ENCODE measurements at regions not wholly inside any gene's neighbourhood (a gene's known extent, or its start where the extent isn't known, plus 50 kb on each side); places are given as distances from the start of the nearest gene placed in this dataset.
"Not testable (repeated sequence)": the region's sequence is repeated elsewhere in the genome, so short reads cannot be mapped to it uniquely, and the experiment has no call there.

DNA sequence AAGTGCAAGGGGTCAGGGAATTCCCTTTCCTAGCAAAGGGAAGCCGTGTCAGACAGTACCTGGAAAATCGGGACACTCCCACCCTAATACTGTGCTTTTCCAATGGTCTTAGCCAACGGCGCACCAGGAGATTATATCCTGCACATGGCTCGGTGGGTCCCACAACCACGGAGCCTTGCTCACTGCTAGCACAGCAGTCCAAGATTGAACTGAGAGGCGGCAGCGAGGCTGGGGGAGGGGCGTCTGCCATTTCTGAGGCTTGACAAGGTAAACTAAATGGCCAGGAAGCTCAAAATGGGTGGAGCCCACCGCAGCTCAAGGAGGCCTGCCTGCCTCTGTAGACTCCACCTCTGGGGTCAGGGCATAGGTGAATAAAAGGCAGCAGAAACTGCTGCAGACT lies 76.5 kb upstream of the LINC00632 start:
- DNase-seq = not testable (repeated sequence)

DNA sequence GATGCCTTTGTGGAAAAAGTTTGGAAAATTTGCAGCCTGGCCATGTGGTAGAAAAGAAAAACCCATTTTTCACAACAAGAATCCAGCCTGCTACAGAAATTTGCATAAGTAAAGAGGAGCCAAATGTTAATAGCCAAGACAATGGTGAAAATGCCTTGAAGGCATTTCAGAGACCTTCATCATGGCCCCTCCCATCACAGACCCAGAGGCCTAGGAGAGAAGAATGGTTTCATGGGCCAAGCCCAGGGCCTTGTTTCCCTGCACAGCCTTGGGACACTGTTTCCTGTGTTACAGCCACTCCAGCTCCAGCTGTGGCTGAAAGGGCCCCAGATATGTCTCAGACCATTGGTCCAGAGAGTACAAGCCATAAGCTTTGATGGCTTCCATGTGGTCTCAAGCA lies 101.4 kb upstream of the LINC00632 start:
- DNase-seq = no peak

DNA sequence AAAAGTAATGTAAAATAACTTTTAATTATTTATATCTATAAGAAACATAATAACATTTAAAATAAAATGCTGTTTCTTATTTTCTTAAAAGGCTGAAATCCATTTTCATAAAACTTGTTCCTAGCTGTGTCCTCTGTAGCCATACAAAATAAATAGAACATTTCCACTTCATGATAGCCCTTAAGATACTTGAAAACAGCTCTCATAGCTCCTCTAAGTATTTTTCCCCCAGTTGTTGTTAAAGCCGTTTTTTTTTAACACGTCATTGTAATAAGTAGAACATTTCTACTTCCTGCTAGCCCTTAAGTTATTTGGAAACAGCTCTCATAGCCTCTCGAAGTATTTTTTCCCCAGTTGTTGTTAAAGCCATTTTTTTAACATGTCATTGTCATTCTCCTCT lies 97.3 kb upstream of the SOX3 start:
- no peak for DNase-seq

- no peak for DNase-seq
Observed at GRCh38 chrX:140599851-140600250, 95.0 kb upstream of the SOX3 start.

GRCh38 chrX:140589657-140590056 lies 84.8 kb upstream of the SOX3 start:
- no peak for DNase-seq

GRCh38 chrX:140586951-140587350 lies 82.1 kb upstream of the SOX3 start:
- no peak for DNase-seq

GRCh38 chrX:140580478-140580877 lies 75.6 kb upstream of the SOX3 start:
- no peak for DNase-seq

DNA sequence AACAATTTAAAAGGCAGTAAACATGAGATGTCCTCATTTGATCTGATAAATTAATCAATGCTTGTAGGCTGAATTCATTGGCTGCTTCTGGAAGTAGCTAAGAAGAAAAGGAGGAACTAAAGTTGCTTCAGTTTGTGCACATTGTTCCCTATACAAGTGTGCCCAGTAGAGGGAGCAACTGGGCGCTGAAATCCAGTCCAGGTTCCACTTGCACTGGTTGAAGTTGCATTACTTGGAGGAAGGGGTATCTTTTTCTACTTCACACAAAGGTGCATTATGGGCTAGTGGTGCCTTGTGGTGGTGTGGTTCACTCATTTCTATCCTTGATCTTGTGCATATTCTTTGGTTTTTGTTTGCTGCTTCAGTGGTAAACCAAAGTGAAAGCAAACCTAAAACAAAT lies 67.9 kb upstream of the SOX3 start:
- peak; percentile 27 for DNase-seq

GRCh38 chrX:140563893-140564292 lies 59.0 kb upstream of the SOX3 start:
- no peak for DNase-seq
